ENCODE measurements at regions not wholly inside any gene's neighbourhood (a gene's known extent, or its start where the extent isn't known, plus 50 kb on each side); places are given as distances from the start of the nearest gene placed in this dataset.

DNA sequence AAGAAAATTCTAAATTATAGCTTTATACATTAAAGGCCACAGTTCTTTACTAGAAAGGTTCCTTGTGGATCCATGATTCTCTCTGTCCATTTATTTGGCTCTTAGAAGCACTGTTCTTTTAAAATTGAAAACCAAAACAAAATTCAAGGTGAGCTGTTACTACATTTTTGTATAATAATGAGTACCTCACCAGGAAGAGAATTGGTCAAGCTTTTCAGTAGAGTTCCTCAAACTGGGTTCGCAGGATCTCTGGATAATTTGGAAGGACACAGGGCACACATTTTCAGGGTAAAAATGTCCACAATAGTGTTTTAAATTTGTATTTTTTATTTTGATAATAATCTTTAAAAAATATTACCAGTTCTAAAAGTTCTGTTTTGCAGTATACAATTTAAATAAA is 93.0 kb downstream of the PPP1R3A start:
- intact Hi-C loops (cut with DNase I) = no loop called here
- no peak for DNase-seq (ENCODE audit: low spot score)

DNA sequence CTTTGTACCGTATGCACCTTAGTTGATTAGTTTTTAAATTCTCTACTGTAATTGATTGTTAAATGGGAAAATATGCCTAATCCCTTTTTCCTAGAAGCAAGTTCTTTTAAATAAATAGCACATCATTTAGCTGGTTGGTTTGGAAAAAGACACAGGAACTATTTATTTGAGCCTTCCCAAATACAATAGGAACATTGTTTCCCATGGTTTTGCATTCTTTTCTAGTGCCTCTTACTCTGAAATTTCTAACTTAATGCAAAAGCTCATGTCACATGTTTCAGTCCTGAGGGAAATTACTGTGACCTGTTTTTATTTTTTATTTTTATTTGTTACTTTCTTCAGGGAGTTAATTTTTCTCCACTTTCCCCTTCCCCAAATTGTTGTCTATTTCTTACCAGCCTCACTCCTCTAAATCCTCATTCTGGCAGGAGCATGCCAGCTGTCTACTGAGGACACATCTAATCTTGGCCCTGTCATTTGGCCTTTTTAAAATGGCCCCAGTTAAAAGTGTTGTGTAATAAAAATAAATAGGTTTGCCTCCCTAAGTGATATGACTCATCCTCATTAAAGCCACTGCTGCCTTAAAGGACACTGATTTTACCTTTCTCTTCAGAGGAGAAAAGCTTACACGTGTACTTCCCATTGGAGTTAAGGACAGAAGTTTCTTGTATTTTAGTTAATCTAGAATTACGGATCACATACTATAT is 94.5 kb downstream of the PPP1R3A start:
- no peak for DNase-seq (ENCODE audit: low spot score)
- intact Hi-C loops (cut with DNase I) = no loop called here

DNA sequence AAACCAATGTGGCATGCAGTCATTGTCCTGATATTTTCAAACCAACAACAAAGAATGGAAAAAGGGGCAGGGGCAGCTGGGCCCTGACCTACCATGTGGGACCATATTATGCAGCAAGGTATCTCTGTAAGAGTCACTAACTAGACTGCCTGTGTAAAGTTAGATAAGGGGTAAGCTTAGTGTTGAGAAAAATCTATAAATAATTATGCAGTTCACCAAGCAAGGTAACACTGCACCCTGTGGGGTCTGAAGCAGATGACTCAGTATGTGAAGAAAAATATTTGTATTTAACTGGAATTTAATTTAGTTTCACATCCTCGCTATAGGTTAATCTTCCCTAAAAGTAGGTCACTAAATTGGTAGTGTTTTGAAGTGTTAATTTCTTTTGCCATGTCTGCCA is 99.3 kb downstream of the PPP1R3A start:
- no peak for DNase-seq (ENCODE audit: low spot score)
- intact Hi-C loops (cut with DNase I) = no loop called here

- intact Hi-C loops (cut with DNase I) = no loop called here
- DNase-seq (ENCODE audit: low spot score) = no peak
Observed at GRCh38 chr7:113816639-113817038, 102.2 kb downstream of the PPP1R3A start.

GRCh38 chr7:113813471-113813870 is 105.3 kb downstream of the PPP1R3A start:
- no peak for DNase-seq (ENCODE audit: low spot score)

GRCh38 chr7:113812591-113813255 is 106.1 kb downstream of the PPP1R3A start:
- DNase-seq (ENCODE audit: low spot score) = no peak
- intact Hi-C loops (cut with DNase I) = no loop called here

More at GRCh38 chr7:113813471-113813870, 105.3 kb downstream of the PPP1R3A start:
- intact Hi-C loops (cut with DNase I) = no loop called here

DNA sequence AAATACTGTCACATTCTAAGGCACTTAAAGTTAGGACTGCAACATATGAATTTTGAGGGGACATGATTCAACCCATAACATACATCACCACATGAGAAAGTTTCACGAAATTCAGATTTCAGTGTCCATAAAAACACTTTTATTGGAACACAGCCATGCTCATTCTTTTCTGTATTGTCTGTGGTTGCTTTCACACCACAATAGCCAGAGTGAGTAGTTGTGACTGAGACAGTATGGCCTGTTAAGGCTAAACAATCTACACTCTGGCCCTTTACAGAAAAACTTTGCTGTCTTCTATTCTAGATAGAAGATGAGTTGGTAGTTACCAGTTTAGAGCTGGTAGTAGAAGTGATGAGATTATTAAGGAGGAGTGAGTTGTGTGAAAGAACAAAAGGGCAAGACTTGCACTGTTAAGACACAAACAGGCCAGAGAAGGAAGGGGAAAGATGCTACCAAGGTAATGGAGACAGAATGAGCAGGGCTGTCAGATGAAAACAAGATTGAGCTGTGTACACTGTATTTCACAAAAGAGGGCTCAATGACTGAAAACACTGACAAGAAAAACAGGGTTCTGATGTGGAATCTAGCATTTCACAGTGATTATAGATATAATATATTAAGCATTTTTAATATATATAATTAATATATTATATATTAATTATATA is 108.6 kb downstream of the PPP1R3A start:
- intact Hi-C loops (cut with DNase I) = no loop called here
- DNase-seq (ENCODE audit: low spot score) = no peak

GRCh38 chr7:113809581-113809980 is 109.2 kb downstream of the PPP1R3A start:
- no peak for DNase-seq (ENCODE audit: low spot score)
- intact Hi-C loops (cut with DNase I) = no loop called here

DNA sequence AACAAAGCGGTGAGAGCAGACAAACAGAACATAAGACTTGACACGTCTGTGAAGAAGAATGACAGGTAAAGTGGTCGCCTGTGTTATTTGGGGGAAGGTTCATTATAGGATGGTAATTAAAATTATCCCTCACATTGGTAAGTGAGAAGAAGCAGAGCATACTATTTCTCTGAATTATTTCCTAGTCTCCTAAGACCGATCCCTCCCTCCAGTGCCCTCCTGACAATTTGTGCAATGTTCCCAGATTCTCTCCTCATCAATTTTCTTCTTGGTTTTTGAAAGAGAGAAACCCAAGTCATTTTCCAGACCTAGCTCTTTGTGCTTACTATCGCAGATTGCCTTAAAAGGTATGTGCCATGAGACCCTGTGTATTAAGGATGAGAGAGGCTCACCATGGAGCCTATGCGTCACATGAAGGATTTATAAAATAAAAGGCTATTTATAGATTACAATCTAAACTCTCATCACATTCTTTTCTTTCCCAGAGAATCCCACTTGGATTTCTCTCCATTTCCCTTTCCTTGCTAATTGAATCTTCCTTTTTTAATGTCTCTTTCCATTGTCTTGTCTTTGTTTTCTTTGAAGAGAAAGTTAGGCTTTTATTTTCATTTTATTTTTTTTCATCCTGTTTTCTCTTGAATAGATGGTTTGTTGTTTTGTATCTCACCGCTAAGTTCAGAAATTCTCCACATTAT is 112.0 kb downstream of the PPP1R3A start:
- intact Hi-C loops (cut with DNase I) = no loop called here
- DNase-seq (ENCODE audit: low spot score) = no peak

DNA sequence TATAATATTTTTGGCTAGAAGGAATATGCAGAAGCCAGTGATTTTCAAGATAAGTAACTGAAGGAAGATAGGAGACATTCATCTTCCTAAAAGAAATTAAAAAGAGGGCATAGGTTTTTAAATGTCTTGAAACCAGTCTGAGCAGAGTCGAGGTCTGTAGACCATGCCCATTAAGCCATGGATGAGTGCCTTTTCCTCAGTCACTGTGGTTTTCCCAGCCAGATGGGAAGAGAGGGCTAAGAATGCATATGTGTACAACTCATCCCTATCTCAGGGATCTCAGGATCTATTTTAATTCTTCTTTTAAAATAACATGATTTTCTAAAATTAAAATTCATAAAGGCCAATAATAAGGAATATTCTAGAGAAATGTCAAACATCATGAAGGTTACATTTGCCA is 112.8 kb downstream of the PPP1R3A start:
- DNase-seq (ENCODE audit: low spot score) = no peak
- intact Hi-C loops (cut with DNase I) = no loop called here

- DNase-seq (ENCODE audit: low spot score) = no peak
- intact Hi-C loops (cut with DNase I) = no loop called here
Observed at GRCh38 chr7:113804475-113805095, 114.2 kb downstream of the PPP1R3A start.

DNA sequence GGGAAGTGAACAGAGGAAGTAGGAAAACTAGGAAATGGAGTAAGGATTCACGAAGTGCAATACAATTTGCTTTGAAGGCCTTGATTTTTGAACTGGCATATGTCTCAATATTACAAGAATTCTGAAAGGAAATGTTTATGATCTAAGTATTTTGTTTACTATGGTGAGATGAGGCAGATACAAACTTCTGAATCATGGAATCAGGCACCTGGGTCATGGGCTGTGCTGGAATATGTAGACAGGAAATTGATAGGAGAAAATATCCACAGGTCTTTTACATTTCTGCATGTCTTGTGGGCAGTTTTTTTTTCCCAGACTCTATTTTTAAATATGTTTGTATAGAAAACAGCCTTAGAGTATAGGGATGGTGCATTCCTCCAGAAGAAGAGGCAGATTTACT is 117.1 kb downstream of the PPP1R3A start:
- intact Hi-C loops (cut with DNase I) = no loop called here
- DNase-seq (ENCODE audit: low spot score) = no peak

GRCh38 chr7:113800826-113801225 is 118.0 kb downstream of the PPP1R3A start:
- no peak for DNase-seq (ENCODE audit: low spot score)
- intact Hi-C loops (cut with DNase I) = no loop called here

DNA sequence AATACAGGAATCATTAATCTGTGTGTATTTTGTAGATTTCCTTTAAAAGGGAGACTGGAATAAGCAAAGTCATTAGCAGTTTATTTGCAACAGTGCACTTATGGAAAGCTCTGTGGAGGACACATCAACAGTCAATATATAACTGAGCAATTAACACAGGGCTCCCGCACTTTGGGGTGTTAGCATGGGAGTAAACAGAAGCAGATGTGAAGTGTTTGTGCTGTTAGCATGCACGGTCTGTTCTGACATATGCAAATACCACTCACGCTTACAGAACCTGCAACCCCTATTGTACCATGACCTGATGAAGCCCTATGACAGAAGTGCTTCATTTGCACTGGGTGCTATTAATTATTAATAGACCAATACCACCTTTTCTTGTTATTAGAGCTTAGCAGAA is 118.9 kb downstream of the PPP1R3A start:
- no peak for DNase-seq (ENCODE audit: low spot score)
- intact Hi-C loops (cut with DNase I) = loop anchor here (10.0 kb wide), 1 partner anchor 225 kb away; no protein-coding TSS in a partner anchor

DNA sequence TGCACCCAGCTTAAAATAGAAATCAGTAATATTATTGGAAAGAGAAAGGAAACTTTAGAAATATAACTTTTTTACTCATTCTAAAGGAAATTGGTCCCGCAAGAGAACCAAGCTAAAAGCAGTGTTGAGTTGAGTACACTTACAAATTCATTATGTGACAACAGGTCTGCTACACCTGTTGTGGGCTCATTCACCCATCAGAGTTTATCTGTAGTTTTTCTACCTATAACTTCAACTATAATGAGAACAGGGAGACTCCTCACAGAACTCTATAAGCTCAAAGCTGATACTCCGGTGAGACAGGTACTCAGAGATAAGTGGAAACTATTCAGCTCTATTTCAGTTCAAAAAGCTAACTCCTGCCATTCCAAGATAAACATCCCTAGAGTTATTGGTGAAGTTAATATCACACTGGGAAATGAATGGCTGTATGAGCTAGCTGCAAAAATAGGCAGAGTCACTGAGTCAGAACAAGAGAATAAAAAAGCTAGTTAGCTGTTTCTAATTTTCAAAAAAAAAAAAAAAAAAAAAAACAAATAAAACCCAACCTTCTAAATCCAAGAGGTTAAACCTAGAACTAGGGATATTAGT is 121.3 kb downstream of the PPP1R3A start:
- intact Hi-C loops (cut with DNase I) = loop anchor here (10.0 kb wide), 1 partner anchor 227 kb away; no protein-coding TSS in a partner anchor
- no peak for DNase-seq (ENCODE audit: low spot score)

DNA sequence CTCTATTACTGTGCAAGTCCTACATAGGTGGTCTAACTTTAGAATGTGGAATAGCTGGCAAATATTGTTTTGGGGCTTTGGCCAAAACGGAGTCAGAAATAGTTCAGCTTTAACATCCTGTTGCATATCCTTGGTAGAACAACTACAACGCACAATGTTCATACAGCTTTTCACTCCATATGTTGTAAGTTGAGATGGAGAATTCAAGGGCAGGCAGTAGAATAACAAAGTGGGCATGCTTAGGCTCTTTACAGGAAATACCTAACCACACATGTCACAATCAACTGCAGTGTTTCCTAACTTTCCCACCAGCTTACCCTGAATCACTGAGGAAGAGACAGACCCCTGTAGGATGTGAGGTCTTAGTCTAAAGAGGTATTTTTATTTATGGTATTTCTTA is 122.3 kb downstream of the PPP1R3A start:
- intact Hi-C loops (cut with DNase I) = loop anchor here (10.0 kb wide), 1 partner anchor 228 kb away; no protein-coding TSS in a partner anchor

GRCh38 chr7:113794573-113794972 is 124.2 kb downstream of the PPP1R3A start:
- no peak for DNase-seq (ENCODE audit: low spot score)
- intact Hi-C loops (cut with DNase I) = loop anchor here (5.0 to 10.0 kb wide), 2 partner anchors 123 to 230 kb away; partner anchors contain the start of gene PPP1R3A

More for the DNA sequence above, 122.3 kb downstream of the PPP1R3A start:
- no peak for DNase-seq (ENCODE audit: low spot score)

DNA sequence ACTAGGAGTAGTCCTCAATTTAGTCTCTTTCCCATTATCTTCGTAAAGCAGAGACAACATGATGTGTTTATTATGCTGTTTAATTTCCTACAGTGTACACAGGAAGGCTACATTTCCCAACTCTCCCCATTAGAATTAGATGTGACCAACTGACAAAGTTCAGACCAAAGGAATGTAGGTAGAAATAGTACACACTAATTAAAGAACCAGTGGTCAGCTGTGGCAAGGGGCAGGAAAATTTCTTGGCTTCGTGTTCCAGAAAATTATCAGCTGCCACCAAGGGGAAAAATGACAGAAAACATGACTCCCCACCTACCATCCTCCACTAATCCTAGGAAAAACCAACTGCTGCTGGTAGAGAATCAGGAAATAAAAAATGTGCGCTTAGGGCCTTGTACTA is 125.6 kb downstream of the PPP1R3A start:
- no peak for DNase-seq (ENCODE audit: low spot score)
- intact Hi-C loops (cut with DNase I) = loop anchor here (5.0 to 10.0 kb wide), 2 partner anchors 124 to 232 kb away; partner anchors contain the start of gene PPP1R3A

- intact Hi-C loops (cut with DNase I) = loop anchor here (5.0 to 10.0 kb wide), 2 partner anchors 127 to 235 kb away; partner anchors contain the start of gene PPP1R3A
- DNase-seq (ENCODE audit: low spot score) = no peak
Observed at GRCh38 chr7:113790025-113790424, 128.8 kb downstream of the PPP1R3A start.
